HEK293 (cell line): ENCODE measurements at regions not wholly inside any gene's neighbourhood (a gene's known extent, or its start where the extent isn't known, plus 50 kb on each side); places are given as distances from the start of the nearest gene placed in this dataset.

ENCODE experiments used
- TRIM28 ChIP-seq: IDR thresholded peaks from 2 replicates; pipeline ENCODE4 v1.6.1; 2011; ENCODE audit warnings: low read length, control low read depth, borderline replicate concordance
- YY1 ChIP-seq: fragments of 450-650 bp; formaldehyde crosslinking; IDR thresholded peaks from 2 replicates; pipeline ENCODE4 v1.5.1; 2018; ENCODE audit warnings: missing biosample characterization, missing genetic modification characterization
- ZFP41 ChIP-seq: fragments of 450-650 bp; formaldehyde crosslinking; IDR thresholded peaks from 2 replicates; pipeline ENCODE4 v1.5.1; 2016; ENCODE audit warnings: missing biosample characterization, missing genetic modification characterization, borderline replicate concordance
- ZNF114 ChIP-seq: fragments of 450-650 bp; formaldehyde crosslinking; IDR thresholded peaks from 2 replicates; pipeline ENCODE4 v1.5.0; 2017; ENCODE audit warnings: missing biosample characterization, missing genetic modification characterization
- ZNF121 ChIP-seq: fragments of 450-650 bp; formaldehyde crosslinking; IDR thresholded peaks from 2 replicates; pipeline ENCODE4 v1.5.1; 2016; ENCODE audit warnings: missing biosample characterization, missing genetic modification characterization
- ZNF140 ChIP-seq: fragments of 450-650 bp; formaldehyde crosslinking; IDR thresholded peaks from 2 replicates; pipeline ENCODE4 v1.5.1; 2016; ENCODE audit warnings: missing biosample characterization, missing genetic modification characterization
- ZNF24 ChIP-seq: fragments of 450-650 bp; formaldehyde crosslinking; IDR thresholded peaks from 2 replicates; pipeline ENCODE4 v1.5.1; 2016; ENCODE audit warnings: missing biosample characterization, missing genetic modification characterization
- ZNF510 ChIP-seq: fragments of 450-650 bp; formaldehyde crosslinking; IDR thresholded peaks from 2 replicates; pipeline ENCODE4 v1.5.1; 2018; ENCODE audit warnings: mild to moderate bottlenecking, missing genetic modification characterization, missing biosample characterization; ENCODE audit not compliant: insufficient replicate concordance
- ZNF548 ChIP-seq: fragments of 450-650 bp; formaldehyde crosslinking; IDR thresholded peaks from 2 replicates; pipeline ENCODE4 v1.5.1; 2016; ENCODE audit warnings: missing biosample characterization, missing genetic modification characterization
- ZNF623 ChIP-seq: fragments of 450-650 bp; formaldehyde crosslinking; IDR thresholded peaks from 2 replicates; pipeline ENCODE4 v1.5.1; 2016; ENCODE audit warnings: missing biosample characterization, missing genetic modification characterization
- ZNF670 ChIP-seq: fragments of 450-650 bp; formaldehyde crosslinking; IDR thresholded peaks from 2 replicates; pipeline ENCODE4 v1.5.1; 2016; ENCODE audit warnings: missing biosample characterization, missing genetic modification characterization, low read depth
- ZNF707 ChIP-seq: fragments of 450-650 bp; formaldehyde crosslinking; IDR thresholded peaks from 2 replicates; pipeline ENCODE4 v1.5.1; 2016; ENCODE audit warnings: missing biosample characterization, missing genetic modification characterization
- TF ChIP-seq, protein P1 (sequence below): fragments of 450-650 bp; formaldehyde crosslinking; IDR thresholded peaks from 2 replicates; pipeline ENCODE4 v1.5.1; 2016; ENCODE audit warnings: missing biosample characterization, missing genetic modification characterization
- TF ChIP-seq, protein P2 (sequence below): fragments of 450-650 bp; formaldehyde crosslinking; IDR thresholded peaks from 2 replicates; pipeline ENCODE4 v1.5.1; 2016; ENCODE audit warnings: missing biosample characterization, missing genetic modification characterization, low read depth

DNA sequence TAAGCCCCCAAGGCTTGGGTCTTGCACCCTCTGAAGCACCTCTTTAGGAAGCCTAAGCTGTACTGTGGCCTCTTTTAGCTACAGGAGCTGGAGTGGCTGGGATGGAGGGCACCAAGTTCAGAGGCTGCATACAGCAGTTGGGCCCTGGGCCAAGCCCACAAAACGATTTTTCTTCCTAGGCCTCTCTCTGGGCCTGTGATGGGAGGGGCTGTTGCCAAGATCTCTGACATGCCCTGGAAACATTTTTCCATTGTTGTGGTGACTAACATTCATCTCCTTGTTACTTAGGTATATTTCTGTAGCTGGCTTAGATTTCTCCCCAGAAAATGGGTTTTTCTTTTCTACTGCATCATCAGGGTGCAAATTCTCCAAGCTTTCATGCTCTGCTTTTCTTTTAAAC, 375.7 kb upstream of the NPSR1 start:
- TF ChIP-seq, protein P1, sequence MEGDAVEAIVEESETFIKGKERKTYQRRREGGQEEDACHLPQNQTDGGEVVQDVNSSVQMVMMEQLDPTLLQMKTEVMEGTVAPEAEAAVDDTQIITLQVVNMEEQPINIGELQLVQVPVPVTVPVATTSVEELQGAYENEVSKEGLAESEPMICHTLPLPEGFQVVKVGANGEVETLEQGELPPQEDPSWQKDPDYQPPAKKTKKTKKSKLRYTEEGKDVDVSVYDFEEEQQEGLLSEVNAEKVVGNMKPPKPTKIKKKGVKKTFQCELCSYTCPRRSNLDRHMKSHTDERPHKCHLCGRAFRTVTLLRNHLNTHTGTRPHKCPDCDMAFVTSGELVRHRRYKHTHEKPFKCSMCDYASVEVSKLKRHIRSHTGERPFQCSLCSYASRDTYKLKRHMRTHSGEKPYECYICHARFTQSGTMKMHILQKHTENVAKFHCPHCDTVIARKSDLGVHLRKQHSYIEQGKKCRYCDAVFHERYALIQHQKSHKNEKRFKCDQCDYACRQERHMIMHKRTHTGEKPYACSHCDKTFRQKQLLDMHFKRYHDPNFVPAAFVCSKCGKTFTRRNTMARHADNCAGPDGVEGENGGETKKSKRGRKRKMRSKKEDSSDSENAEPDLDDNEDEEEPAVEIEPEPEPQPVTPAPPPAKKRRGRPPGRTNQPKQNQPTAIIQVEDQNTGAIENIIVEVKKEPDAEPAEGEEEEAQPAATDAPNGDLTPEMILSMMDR (tag by site-specific recombination), result no peak
- TF ChIP-seq ZNF623 (tag by site-specific recombination), result no peak
- no peak for TF ChIP-seq ZNF24 (tag by site-specific recombination)
- no peak for TF ChIP-seq ZNF140 (tag by site-specific recombination)
- TF ChIP-seq ZNF548 (tag by site-specific recombination), result no peak
- TF ChIP-seq ZNF670 (tag by site-specific recombination), result no peak
- TF ChIP-seq TRIM28, result no peak
- TF ChIP-seq, protein P2, sequence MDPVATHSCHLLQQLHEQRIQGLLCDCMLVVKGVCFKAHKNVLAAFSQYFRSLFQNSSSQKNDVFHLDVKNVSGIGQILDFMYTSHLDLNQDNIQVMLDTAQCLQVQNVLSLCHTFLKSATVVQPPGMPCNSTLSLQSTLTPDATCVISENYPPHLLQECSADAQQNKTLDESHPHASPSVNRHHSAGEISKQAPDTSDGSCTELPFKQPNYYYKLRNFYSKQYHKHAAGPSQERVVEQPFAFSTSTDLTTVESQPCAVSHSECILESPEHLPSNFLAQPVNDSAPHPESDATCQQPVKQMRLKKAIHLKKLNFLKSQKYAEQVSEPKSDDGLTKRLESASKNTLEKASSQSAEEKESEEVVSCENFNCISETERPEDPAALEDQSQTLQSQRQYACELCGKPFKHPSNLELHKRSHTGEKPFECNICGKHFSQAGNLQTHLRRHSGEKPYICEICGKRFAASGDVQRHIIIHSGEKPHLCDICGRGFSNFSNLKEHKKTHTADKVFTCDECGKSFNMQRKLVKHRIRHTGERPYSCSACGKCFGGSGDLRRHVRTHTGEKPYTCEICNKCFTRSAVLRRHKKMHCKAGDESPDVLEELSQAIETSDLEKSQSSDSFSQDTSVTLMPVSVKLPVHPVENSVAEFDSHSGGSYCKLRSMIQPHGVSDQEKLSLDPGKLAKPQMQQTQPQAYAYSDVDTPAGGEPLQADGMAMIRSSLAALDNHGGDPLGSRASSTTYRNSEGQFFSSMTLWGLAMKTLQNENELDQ (tag by site-specific recombination), result no peak
- TF ChIP-seq ZNF114, result no peak
- no peak for TF ChIP-seq YY1 (tag by site-specific recombination)
- TF ChIP-seq ZNF510 (tag by site-specific recombination), result no peak
- no peak for TF ChIP-seq ZNF121
- TF ChIP-seq ZFP41 (tag by site-specific recombination), result no peak
- no peak for TF ChIP-seq ZNF707
